ENCODE measurements at regions not wholly inside any gene's neighbourhood (a gene's known extent, or its start where the extent isn't known, plus 50 kb on each side); places are given as distances from the start of the nearest gene placed in this dataset.

DNA sequence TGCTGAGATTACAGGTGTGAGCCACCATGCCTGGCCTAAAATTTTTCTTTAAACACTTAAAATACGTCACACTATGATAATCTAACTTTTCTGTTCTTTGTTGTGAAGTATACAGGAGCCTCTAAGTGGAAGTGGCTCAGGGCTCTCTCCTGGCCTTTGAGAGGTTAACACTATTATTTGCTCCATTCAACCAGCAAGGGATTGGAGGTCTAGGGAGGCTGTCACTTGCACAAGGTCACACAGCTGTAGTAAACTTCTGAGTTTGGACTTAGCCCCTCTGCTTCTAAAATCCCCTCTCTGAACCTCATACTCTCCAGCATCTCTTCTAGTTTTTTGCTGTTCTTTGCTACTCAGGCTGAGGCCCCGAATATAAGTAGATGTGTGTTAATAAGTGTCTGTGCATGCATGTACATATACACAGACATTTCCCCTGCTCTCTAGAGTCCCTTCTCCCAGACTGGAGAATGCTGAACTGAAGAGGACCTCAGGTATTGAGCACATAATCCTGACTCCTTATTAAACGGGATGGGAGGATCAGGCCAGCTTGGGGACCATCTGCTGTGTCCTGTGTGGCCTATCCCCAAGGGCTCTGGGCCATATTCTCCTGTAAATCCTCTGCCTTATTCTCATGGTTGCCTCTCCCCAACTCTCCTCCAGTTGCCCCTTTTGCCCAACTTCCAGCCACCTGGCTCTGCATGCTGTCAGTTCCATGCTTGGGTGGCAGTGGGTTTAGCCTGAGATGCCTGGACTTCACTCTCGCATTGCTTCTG lies 87.0 kb upstream of the SPRY4 start:
- TF ChIP-seq MYC (IDR thresholded peaks at IDR 0.05; ENCODE audit: insufficient read depth, insufficient read length, insufficient replicate concordance, low read length, severe bottlenecking) (no peak), POLR2A (IDR thresholded peaks at IDR 0.05; ENCODE audit: low read depth, low read length) (no peak), CHD4 (IDR thresholded peaks at IDR 0.05) (no peak), TAF1 (IDR thresholded peaks at IDR 0.05; ENCODE audit: borderline replicate concordance, low read depth, low read length) (no peak), YY1 (IDR thresholded peaks at IDR 0.05; ENCODE audit: low read depth, low read length) (no peak), FOXM1 (IDR thresholded peaks at IDR 0.05; ENCODE audit: low read depth, low read length) (no peak), HDAC6 (IDR thresholded peaks at IDR 0.05; ENCODE audit: unreplicated experiment) (no peak), ZNF217 (IDR thresholded peaks at IDR 0.05) (no peak), HDGF (IDR thresholded peaks at IDR 0.05) (no peak), BRCA1 (IDR thresholded peaks at IDR 0.05; ENCODE audit: low read depth, low read length) (no peak), EZH2 (IDR thresholded peaks at IDR 0.05; ENCODE audit: borderline replicate concordance, control insufficient read depth, low read depth, low read length) (no peak)
- TF ChIP-seq, protein P1, sequence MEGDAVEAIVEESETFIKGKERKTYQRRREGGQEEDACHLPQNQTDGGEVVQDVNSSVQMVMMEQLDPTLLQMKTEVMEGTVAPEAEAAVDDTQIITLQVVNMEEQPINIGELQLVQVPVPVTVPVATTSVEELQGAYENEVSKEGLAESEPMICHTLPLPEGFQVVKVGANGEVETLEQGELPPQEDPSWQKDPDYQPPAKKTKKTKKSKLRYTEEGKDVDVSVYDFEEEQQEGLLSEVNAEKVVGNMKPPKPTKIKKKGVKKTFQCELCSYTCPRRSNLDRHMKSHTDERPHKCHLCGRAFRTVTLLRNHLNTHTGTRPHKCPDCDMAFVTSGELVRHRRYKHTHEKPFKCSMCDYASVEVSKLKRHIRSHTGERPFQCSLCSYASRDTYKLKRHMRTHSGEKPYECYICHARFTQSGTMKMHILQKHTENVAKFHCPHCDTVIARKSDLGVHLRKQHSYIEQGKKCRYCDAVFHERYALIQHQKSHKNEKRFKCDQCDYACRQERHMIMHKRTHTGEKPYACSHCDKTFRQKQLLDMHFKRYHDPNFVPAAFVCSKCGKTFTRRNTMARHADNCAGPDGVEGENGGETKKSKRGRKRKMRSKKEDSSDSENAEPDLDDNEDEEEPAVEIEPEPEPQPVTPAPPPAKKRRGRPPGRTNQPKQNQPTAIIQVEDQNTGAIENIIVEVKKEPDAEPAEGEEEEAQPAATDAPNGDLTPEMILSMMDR (IDR thresholded peaks at IDR 0.05 in 2 of 3, conservative IDR thresholded peaks at IDR 0.05 in 1 of 3; ENCODE audit: control insufficient read depth in 2 of 3, extremely low read depth in 1 of 3, insufficient read depth in 1 of 3, low read depth in 3 of 3, low read length in 3 of 3), result no peak

All from GM12878 (cell line).